Body of pancreas (tissue), 4 donors: ENCODE measurements at regions not wholly inside any gene's neighbourhood (a gene's known extent, or its start where the extent isn't known, plus 50 kb on each side); places are given as distances from the start of the nearest gene placed in this dataset.

Source experiments
- POLR2A ChIP-seq, 3 donors: fragments of 450-650 bp; IDR thresholded peaks; one replicate each; pipeline ENCODE4 v1.6.1; 2016; ENCODE audit warnings: antibody characterized with exemption in 3 of 3, mild to moderate bottlenecking in 2 of 3
- TF ChIP-seq, protein P1 (sequence below), 7 experiments: fragments of 450-650 bp in 4 of 7; fragments of 200-600 bp in 3 of 7; sonication (generic) in 3 of 7; IDR thresholded peaks; one replicate each; pipeline ENCODE4 v1.5.1; 2016 to 2019; ENCODE audit warnings: antibody characterized with exemption in 7 of 7

- no peak for TF ChIP-seq POLR2A (IDR thresholded peaks at IDR 0.05)
- TF ChIP-seq, protein P1, sequence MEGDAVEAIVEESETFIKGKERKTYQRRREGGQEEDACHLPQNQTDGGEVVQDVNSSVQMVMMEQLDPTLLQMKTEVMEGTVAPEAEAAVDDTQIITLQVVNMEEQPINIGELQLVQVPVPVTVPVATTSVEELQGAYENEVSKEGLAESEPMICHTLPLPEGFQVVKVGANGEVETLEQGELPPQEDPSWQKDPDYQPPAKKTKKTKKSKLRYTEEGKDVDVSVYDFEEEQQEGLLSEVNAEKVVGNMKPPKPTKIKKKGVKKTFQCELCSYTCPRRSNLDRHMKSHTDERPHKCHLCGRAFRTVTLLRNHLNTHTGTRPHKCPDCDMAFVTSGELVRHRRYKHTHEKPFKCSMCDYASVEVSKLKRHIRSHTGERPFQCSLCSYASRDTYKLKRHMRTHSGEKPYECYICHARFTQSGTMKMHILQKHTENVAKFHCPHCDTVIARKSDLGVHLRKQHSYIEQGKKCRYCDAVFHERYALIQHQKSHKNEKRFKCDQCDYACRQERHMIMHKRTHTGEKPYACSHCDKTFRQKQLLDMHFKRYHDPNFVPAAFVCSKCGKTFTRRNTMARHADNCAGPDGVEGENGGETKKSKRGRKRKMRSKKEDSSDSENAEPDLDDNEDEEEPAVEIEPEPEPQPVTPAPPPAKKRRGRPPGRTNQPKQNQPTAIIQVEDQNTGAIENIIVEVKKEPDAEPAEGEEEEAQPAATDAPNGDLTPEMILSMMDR (IDR thresholded peaks at IDR 0.05), result no peak
Observed at GRCh38 chr10:43902842-43903241, 254.2 kb upstream of the ZNF32 start.
